Mesothelial cell of epicardium (in vitro differentiated cells): ENCODE measurements at regions not wholly inside any gene's neighbourhood (a gene's known extent, or its start where the extent isn't known, plus 50 kb on each side); places are given as distances from the start of the nearest gene placed in this dataset.
A peak's percentile ranks its signal among the peaks of the same experiment; 100 is the strongest.

Experiments
- DNase-seq, 2 experiments: peaks; one replicate each; pipeline ENCODE4 v3.0.0; 2021; ENCODE audit warnings: low spot score in 2 of 2; ENCODE audit not compliant: unreplicated experiment in 2 of 2
- H3K27ac Mint-ChIP-seq: 2 replicates; pipeline ENCODE4 v1.8.0; 2021; ENCODE audit warnings: mixed read lengths
- H3K27me3 Mint-ChIP-seq: 2 replicates; pipeline ENCODE4 v1.8.0; 2021; ENCODE audit warnings: low read depth, mixed read lengths
- H3K36me3 Mint-ChIP-seq: 2 replicates; pipeline ENCODE4 v1.8.0; 2021; ENCODE audit warnings: mixed read lengths
- H3K4me1 Mint-ChIP-seq: 2 replicates; pipeline ENCODE4 v1.8.0; 2021; ENCODE audit warnings: mixed read lengths
- H3K4me3 Mint-ChIP-seq: 2 replicates; pipeline ENCODE4 v1.8.0; 2021; ENCODE audit warnings: mild to moderate bottlenecking, moderate library complexity, mixed read lengths
- H3K9me3 Mint-ChIP-seq: 2 replicates; pipeline ENCODE4 v1.8.0; 2021; ENCODE audit warnings: mixed read lengths
- CTCF ChIP-seq: fragments of 200-600 bp; sonication (generic); IDR thresholded peaks from one replicate; pipeline ENCODE4 v1.5.0; 2021; ENCODE audit warnings: antibody characterized with exemption; ENCODE audit not compliant: unreplicated experiment

- Mint-ChIP-seq H3K9me3 (peaks cover 4% of the 10 kb centered on the region), H3K36me3 (no peaks in the 10 kb centered on the region), H3K4me3 (no peak overlapping the region), H3K27me3 (peaks cover 25% of the 10 kb centered on the region), H3K27ac (no peak overlapping the region), H3K4me1 (no peaks in the 10 kb centered on the region)
- DNase-seq = no peak
- TF ChIP-seq CTCF = no peak
These were observed 78.4 kb downstream of the TEX29 start for GRCh38 chr13:111398715-111399299.

DNA sequence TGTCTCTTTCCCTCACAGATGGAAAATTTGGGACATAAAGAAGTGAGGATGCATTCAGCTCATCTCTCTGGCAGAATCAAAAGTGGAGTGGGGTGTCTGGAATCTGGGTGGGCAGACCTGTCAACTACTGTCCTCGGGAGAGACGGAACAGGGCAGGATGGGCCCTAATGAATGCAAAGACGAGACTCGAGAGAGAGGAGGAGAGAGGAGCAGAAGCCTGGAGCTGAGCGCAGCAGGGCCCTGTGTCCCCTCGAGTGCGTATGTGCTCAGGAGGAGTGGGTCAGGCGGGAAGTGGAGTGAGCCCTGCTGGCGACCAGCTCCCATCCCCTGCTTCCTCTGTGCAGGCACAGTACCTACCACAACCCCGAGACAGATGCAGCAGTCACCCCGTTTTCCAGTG is 78.9 kb downstream of the TEX29 start:
- H3K9me3 Mint-ChIP-seq = peaks cover 4% of the 10 kb centered on the region
- DNase-seq = peak in 1 of 2 experiments; percentile 11
- no peak overlapping the region for H3K4me3 Mint-ChIP-seq

GRCh38 chr13:111399776-111400538 is 79.5 kb downstream of the TEX29 start:
- no peak for TF ChIP-seq CTCF
- Mint-ChIP-seq H3K4me1 (no peaks in the 10 kb centered on the region), H3K27me3 (peaks cover 25% of the 10 kb centered on the region), H3K36me3 (no peaks in the 10 kb centered on the region), H3K9me3 (peaks cover 4% of the 10 kb centered on the region), H3K27ac (no peak overlapping the region), H3K4me3 (no peak overlapping the region)
- peak in 1 of 2 experiments; percentile 31 for DNase-seq

More for the DNA sequence above, 78.9 kb downstream of the TEX29 start:
- Mint-ChIP-seq H3K4me1 (no peaks in the 10 kb centered on the region), H3K27ac (no peak overlapping the region), H3K36me3 (no peaks in the 10 kb centered on the region), H3K27me3 (peaks cover 25% of the 10 kb centered on the region)
- TF ChIP-seq CTCF = no peak

GRCh38 chr13:111401151-111401550 is 80.7 kb downstream of the TEX29 start:
- DNase-seq = no peak
- Mint-ChIP-seq H3K36me3 (no peaks in the 10 kb centered on the region), H3K4me1 (no peaks in the 10 kb centered on the region), H3K4me3 (no peak overlapping the region), H3K9me3 (no peaks in the 10 kb centered on the region), H3K27ac (no peak overlapping the region), H3K27me3 (peaks cover 32% of the 10 kb centered on the region)
- no peak for TF ChIP-seq CTCF

- Mint-ChIP-seq H3K4me3 (no peak overlapping the region), H3K27me3 (peaks cover 38% of the 10 kb centered on the region), H3K4me1 (no peaks in the 10 kb centered on the region), H3K9me3 (no peaks in the 10 kb centered on the region), H3K36me3 (no peaks in the 10 kb centered on the region), H3K27ac (no peak overlapping the region)
- DNase-seq = no peak
- TF ChIP-seq CTCF = no peak
These were observed 81.3 kb downstream of the TEX29 start for GRCh38 chr13:111401755-111402154.
